PC-3 (cell line): ENCODE measurements at regions not wholly inside any gene's neighbourhood (a gene's known extent, or its start where the extent isn't known, plus 50 kb on each side); places are given as distances from the start of the nearest gene placed in this dataset.

Experiments
- EZH2 ChIP-seq: fragments of 300-600 bp; sonication (generic); IDR thresholded peaks from one replicate; pipeline ENCODE4 v1.6.1; 2017; ENCODE audit warnings: antibody characterized with exemption, mild to moderate bottlenecking, low read length; ENCODE audit not compliant: unreplicated experiment
- TF ChIP-seq, protein P1 (sequence below): fragments of 300-600 bp; sonication (generic); conservative IDR thresholded peaks from 2 replicates; pipeline ENCODE4 v1.5.1; 2017; ENCODE audit warnings: antibody characterized with exemption, low read depth, mild to moderate bottlenecking, low read length

GRCh38 chr16:87127766-87128147 is 189.4 kb downstream of the C16orf95 start:
- TF ChIP-seq EZH2, result no peak
- TF ChIP-seq, protein P1, sequence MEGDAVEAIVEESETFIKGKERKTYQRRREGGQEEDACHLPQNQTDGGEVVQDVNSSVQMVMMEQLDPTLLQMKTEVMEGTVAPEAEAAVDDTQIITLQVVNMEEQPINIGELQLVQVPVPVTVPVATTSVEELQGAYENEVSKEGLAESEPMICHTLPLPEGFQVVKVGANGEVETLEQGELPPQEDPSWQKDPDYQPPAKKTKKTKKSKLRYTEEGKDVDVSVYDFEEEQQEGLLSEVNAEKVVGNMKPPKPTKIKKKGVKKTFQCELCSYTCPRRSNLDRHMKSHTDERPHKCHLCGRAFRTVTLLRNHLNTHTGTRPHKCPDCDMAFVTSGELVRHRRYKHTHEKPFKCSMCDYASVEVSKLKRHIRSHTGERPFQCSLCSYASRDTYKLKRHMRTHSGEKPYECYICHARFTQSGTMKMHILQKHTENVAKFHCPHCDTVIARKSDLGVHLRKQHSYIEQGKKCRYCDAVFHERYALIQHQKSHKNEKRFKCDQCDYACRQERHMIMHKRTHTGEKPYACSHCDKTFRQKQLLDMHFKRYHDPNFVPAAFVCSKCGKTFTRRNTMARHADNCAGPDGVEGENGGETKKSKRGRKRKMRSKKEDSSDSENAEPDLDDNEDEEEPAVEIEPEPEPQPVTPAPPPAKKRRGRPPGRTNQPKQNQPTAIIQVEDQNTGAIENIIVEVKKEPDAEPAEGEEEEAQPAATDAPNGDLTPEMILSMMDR, result no peak
